Activated CD4-positive, alpha-beta T cell treated with anti-CD3 and anti-CD28 coated beads, Interleukin-2, Interleukin-6, amounts not matched to agents 100 ng/mL and 50 ng/mL, durations not matched to agents 16 hours and 8 hours (primary cell): ENCODE measurements at regions not wholly inside any gene's neighbourhood (a gene's known extent, or its start where the extent isn't known, plus 50 kb on each side); places are given as distances from the start of the nearest gene placed in this dataset.
"Not testable (repeated sequence)": the region's sequence is repeated elsewhere in the genome, so short reads cannot be mapped to it uniquely, and the experiment has no call there.

Source experiments
- DNase-seq: peaks from one replicate; pipeline ENCODE4 v3.0.0-alpha.2; 2020

DNA sequence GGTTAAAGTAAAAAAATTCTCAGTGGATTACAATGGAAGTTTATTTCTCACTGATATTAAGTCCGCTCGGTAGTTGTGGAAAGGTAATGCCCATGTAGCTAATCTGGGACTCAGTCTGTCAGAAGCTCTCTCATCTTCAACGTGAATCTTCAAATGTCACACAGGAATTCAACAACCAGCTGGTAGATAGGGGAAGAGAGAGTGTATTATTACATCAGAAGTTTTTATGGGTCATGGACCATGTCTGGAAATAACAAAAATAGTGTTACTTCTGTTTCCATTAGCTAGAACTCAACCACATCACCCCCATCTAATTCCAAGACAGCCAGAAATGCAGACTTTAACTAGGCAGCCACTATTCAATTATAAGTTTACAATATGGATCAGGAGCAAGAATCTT is 506.1 kb upstream of the HTR2C start:
- no peak for DNase-seq

GRCh38 chrX:114075073-114075673 is 508.7 kb upstream of the HTR2C start:
- DNase-seq: no peak

GRCh38 chrX:114073926-114074325 is 510.0 kb upstream of the HTR2C start:
- no peak for DNase-seq

GRCh38 chrX:114071412-114071811 is 512.5 kb upstream of the HTR2C start:
- DNase-seq: no peak

DNA sequence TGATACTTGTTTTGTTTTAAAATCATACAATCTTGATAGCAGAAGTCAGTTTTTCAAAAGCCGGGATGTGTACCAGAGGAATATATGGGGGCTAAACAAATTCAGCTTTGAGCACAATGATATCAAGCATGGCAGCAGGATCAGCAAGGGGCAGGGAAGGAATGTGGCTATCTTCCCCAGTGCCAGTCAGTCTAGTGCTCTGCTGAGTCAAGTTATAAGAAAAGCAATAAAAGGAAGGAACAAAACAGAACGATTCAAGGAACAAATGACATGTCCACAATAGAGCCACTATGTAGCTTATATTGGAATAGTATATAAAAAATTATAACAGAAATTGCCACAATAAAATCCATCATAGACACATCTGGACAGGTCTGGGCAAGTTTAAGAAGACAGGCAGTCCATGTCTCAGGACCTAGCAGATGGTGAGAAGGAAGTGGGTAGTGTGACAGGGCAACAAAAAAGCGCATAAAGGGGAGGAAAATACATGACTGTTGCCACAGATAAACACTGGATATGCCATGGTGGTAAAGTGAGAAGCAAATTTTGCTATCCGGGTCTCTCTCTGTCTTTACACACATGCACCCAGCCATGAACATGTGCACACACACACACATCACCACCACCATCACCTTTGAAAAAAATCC is 518.2 kb upstream of the HTR2C start:
- DNase-seq: no peak

DNA sequence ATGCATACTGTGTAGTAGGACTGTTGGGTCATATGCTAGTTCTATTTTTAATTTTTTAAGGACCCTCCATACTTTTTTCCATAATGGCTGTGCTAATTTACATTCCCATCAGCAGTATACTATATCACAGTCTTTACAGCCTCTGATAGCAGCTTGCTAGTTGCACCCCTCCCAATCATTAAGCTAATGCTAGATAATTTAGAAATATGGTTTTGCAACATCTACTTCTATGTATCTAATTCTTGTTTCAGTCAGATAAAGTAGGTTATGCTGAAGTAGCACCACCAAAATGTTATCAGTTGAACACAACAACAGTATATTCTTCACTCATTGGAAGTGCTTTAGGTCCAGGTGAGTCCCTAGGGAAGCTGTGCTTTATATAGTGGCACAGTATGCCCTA is 522.7 kb upstream of the HTR2C start:
- no peak for DNase-seq

GRCh38 chrX:114058988-114059418 is 524.9 kb upstream of the HTR2C start:
- no peak for DNase-seq

- not testable (repeated sequence) for DNase-seq
Measured at GRCh38 chrX:114057422-114057821, 526.5 kb upstream of the HTR2C start.

DNA sequence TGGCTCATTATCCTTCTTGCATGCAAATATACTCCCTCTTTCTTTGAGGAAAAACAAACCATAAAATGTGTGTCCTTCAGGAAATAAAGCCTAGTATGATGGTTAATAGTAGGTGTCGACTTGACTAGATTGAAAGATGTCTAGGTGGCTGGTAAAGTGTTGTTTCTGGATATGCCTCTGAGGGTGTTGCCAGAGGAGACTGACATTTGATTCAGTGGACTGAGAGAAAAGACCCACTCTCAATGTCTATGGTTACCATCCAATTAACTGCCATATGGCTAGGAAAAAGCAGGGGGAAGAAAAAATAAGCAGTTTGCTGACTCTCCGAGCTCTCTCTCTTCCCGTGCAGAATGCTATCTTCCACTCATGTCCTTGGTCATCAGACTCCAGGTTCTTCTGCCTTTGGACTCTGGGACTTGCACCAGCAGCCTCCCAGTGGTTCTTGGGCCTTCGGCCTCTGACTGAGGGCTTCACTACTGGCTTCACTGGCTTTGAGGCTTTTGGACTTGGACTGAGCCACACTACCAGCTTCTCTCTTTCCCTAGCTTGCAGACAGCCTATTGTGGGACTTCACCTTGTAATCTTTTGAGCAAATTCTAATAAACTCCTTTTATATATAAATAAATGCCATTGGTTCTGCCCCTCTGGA is 532.1 kb upstream of the HTR2C start:
- no peak for DNase-seq

- no peak for DNase-seq
Measured at GRCh38 chrX:114050075-114050796, 533.6 kb upstream of the HTR2C start.

GRCh38 chrX:114049063-114049462 is 534.8 kb upstream of the HTR2C start:
- DNase-seq: no peak

DNA sequence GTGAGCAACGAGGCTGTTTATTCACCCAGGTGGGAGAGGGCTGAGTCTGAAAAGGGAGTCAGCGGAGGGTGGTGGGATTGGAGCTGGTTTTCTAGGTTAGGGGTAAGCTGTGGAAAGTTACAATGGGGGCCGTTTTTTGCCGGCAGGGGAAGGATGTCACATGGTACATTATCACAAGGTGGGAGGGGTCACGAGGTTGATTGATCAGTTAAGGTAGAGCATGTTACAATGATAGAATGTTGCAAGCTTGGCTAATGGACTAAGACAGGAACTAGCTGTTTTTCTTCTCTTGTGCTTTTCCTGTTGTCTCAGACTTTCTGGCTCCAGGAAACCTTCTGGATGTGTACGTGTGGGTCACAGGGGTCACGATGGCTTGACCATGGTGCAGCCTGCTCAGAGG is 536.3 kb upstream of the HTR2C start:
- no peak for DNase-seq

DNA sequence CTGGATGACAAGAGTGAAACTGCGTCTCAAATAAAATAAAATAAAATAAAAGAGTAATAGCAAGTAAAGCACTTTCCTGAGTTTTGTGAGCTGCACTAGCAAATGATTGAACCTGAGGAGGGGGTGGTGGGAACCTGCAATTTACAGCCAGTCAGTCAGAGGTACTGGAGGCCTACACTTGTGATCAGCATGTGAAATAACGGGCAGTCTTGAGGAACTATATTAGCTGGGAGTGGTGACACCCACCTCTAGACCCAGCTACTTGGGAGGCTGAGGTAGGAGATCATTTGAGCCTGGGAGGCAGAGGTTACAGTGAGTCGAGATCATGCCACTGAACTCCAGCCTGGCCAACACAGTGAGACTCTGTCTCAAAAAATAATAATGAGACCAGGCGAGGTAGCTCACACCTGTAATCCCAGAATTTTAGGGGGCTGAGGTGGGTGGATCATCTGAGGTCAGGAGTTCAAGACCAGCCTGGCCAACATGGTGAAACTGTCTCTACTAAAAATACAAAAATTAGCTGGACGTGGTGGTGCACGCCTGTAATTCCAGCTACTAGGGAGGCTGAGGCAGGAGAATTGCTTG is 537.1 kb upstream of the HTR2C start:
- DNase-seq: no peak

DNA sequence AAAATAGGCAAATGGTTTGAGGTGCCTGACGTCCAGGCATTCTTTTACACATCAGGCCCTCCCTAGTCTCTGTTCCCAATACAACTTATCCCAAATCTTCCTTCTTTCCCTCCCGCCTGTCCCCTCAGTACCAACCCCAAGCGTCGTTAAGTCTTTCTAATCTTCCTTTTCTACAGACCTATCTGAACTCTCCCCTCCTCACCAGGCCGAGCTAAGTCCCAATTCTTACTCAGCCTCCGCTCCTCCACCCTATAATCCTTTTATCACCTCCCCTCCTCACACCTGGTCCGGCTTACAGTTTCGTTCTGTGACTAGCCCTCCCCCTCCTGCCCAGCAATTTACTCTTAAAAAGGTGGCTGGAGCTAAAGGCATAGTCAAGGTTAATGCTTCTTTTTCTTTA is 542.4 kb upstream of the HTR2C start:
- not testable (repeated sequence) for DNase-seq

DNA sequence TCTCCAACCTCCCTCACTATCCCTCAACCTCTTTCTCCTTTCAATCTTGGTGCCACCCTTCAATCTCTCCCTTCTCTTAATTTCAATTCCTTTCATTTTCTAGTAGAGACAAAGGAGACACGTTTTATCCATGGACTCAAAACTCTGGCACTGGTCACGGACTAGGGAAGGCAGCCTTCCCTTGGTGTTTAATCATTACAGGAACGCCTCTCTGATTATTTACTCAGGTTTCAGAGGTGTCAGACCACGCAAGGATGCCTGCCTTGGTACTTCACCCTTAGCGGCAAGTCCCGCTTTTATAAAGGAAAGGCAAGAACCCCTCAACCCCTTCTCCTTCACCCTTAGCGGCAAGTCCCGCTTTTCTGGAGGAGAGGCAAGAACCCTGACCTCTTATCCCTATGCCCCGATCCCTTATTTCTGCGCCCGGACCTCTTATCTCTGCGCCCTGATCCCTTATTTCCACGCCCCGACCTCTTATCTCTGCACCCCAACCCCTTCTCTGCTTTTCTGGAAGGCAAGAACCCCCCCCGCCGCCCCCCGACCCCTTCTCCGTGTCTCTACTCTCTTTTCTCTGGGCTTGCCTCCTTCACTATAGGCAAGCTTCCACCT is 543.1 kb upstream of the HTR2C start:
- not testable (repeated sequence) for DNase-seq

- not testable (repeated sequence) for DNase-seq
Measured at GRCh38 chrX:114040111-114040510, 543.8 kb upstream of the HTR2C start.

DNA sequence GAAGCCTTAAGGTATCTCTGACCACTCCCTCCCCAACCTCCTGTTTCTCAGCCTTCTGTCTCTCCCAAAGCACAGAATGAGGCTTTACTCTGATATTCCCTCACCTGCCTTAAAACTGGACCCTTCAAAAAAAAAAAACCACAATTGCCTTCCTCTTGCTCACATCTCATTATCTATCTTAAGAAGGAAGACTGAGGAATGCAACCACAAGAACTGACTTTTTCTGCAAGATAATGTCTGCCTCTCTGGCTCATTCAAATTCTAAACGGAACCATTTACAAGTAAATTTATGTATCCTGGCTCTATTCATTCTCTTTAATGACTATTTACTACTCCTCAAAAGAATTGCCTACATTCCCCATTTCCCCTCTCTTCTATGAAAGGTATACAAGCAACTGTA is 545.5 kb upstream of the HTR2C start:
- no peak for DNase-seq

- DNase-seq: no peak
Measured at GRCh38 chrX:114037515-114037914, 546.4 kb upstream of the HTR2C start.

GRCh38 chrX:114028907-114029662 is 554.8 kb upstream of the HTR2C start:
- DNase-seq: no peak

DNA sequence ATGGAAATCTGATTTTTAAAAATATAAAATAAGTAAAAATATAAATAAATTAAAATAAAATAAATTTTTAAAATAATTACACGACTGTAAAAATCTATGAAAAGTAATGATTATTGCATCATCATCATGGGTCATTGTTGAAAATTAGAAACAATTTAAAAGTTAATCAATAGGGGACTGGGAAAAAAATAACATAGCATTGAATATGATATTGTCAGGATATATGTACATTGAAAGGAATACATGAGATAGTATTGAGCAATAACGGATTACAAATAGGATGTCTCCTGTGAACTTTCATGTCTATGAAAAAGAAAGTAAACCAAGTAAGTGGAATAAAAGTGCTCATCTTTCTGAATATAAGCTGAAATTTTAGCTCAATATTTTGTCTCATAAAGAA is 566.8 kb upstream of the HTR2C start:
- no peak for DNase-seq

DNA sequence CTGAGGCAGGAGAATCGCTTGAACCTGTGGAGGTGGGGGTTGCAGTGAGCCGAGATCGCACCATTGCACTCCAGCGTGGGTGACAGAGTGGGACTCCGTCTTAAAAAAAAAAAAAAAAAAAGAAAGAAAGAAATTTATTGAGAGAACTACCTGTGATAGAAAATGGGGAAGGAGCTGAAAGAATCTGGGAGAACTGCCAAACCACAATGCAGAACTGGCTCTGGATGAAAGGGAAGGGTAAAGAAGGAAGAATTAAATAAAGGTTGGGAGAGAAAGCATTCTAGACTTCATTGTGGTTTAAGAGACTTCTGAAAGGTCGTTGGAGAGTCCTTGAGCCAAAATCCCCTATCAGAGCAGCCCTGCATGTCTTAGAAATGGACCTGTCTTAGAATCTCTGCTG is 567.9 kb upstream of the HTR2C start:
- DNase-seq: no peak

DNA sequence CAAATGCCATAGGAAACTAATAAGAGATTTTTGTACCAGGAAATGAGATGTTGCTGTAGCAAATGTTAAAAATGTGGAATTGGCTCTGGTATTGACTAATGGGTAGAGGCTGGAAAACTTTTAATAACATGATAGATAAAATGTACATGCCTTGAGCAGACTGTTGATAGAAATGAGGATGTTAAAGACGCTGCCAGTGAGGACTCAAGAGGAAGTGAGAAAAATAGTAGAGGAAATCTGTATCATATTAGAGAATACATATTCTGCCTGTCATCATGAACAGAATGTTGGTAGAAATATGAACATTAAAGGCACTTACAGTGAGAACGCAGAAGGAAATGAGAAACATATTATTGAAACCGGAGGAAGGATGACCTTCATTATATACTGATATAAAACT is 577.2 kb upstream of the HTR2C start:
- DNase-seq: no peak
